UCSD-AML1 (cell line): ENCODE measurements at regions not wholly inside any gene's neighbourhood (a gene's known extent, or its start where the extent isn't known, plus 50 kb on each side); places are given as distances from the start of the nearest gene placed in this dataset.

Experiments used
- DNase-seq: peaks from one replicate; lab custom pipeline; 2025; ENCODE audit not compliant: unreplicated experiment; lab: John Stamatoyannopoulos, UW

DNA sequence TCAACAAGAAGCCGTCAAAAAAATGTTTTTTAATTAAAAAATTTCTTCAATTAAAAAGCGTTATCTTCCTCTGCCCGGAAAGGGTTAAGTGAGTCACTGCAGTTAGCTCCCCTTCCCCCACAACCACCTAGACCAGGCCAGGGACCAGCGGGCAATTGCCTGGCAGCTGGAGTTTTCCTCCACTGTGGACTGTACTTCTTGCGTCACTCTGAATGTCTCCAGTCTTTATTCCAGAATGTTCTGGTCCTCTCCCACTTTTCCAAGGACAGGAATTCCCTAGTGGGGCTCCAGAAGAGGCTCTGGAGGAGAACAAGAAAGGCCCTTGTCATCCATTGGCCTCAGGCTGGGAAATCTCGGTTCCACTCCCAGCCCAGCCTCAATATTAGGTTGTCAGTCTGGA is 114.0 kb downstream of the C9orf50 start:
- DNase-seq = no peak

- DNase-seq = no peak
Measured at GRCh38 chr9:129506041-129506440, 114.9 kb downstream of the C9orf50 start.

- no peak for DNase-seq
Measured at GRCh38 chr9:129505270-129505902, 115.5 kb downstream of the C9orf50 start.

- DNase-seq = no peak
Measured at GRCh38 chr9:129504404-129504803, 116.5 kb downstream of the C9orf50 start.

DNA sequence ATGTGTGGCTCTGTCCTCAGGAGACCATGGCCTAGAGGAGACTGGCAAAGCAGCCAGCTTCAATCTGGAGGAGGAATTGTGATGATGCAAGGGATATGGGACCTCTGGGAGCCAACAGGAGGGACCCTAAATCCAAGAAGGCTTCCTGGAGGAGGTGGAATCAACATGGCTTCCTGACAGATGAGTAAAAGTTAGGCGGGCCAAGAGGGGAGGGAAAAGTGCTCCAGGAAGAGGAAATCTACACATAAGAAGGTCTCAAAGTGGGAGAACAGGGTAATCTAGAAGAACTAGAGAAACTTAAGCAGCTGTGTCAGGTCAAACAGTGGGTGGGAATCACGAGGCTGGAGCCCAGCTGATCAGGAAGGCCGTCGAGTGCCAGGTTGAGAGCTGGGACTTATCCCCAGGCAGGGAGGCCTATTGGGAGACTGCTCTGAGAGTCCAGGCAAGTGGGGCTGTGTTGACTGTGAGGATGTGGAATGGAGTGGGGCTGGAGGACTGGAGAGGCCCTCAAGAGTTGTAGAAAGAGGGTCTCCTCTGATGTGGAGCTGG is 119.1 kb downstream of the C9orf50 start:
- no peak for DNase-seq

- no peak for DNase-seq
Measured at GRCh38 chr9:129500863-129501770, 119.8 kb downstream of the C9orf50 start.

GRCh38 chr9:129500161-129500862 is 120.6 kb downstream of the C9orf50 start:
- DNase-seq = no peak

DNA sequence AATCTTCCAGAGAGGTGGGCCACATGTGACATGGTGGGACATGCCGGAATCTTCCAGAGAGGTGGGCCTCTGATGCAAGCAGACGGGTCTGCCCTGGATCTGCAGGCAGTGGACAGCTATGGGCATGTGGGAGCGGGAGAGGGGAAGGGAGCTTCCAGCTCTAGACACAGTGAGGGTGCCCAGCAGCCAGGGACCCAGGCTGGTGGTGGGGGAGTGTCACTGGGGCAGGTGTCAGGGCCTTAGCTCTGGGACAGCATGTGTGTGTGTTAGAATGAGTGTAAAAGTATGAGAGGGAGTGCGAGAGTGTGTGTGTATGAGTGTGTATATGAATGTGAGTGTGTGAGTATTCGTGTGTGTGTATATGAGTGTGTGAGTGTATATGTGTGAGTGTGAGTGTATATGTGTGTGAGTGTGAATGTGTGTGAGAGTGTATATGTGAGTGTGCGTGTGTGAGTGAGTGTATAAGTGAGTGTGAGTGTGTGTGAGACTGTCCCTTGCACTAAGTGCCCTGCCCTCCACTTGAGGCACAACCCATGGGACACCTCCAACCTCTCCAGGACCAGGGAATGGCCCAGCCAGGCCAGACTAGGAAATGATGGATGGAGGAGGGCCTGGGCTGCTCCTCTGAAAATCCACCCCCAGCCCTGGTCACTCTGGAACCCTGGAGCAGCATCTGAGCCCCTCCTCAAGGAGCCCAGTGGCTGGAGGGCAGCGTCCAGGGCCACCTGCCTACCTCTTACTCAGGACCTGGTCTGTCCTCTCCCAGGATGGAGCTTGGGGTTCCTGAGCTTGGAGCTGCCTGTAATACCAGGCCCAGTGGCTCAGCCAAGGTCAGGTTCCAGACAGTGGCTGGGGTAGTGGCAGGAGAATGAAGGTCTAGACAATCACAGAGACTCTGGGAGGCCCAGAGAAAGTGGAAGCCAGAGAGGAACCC is 122.2 kb downstream of the C9orf50 start:
- no peak for DNase-seq

- DNase-seq = no peak
Measured at GRCh38 chr9:129497813-129498450, 123.0 kb downstream of the C9orf50 start.

GRCh38 chr9:129497005-129497812 is 123.7 kb downstream of the C9orf50 start:
- DNase-seq = no peak

- DNase-seq = peak; percentile 91
Measured at GRCh38 chr9:129496473-129497004, 124.4 kb downstream of the C9orf50 start.

- peak; percentile 87 for DNase-seq
Measured at GRCh38 chr9:129495620-129496472, 125.1 kb downstream of the C9orf50 start.

GRCh38 chr9:129494113-129494789 is 126.7 kb downstream of the C9orf50 start:
- no peak for DNase-seq

- DNase-seq = no peak
Measured at GRCh38 chr9:129493706-129494047, 127.2 kb downstream of the C9orf50 start.

DNA sequence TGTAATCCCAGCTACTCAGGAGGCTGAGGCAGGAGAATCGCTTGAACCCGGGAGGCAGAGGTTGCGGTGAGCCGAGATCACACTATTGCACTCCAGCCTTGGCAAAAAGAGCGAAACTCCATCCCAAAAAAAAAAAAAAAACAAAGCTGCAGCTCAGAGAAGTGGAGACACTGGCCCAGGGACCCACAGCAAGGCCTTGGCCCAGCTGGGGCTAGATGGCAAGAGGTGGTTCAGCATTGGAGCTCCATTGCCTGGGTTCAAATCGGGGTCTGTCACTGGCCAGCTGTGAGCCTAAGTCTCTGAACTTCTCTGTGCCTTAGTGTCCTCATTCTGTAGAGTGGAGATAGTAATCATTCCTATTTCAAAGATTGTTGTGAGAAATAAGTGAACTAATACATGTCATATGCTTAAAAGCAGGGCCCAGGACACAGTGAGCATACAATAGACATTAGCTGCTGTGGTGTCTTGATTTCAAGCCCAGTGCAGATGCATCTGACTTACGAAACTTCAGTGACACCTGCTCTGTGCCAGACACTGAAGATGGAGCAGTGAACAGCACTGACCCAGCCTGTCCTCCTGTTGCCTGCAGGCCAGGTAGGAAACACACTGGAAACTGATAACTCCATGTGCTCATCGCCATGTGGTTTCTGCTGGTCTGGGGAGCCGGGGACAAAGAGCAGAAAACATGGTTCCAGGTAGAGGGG is 127.7 kb downstream of the C9orf50 start:
- no peak for DNase-seq

GRCh38 chr9:129491487-129491855 is 129.4 kb downstream of the C9orf50 start:
- no peak for DNase-seq
